ENCODE measurements at regions not wholly inside any gene's neighbourhood (a gene's known extent, or its start where the extent isn't known, plus 50 kb on each side); places are given as distances from the start of the nearest gene placed in this dataset.

- Mint-ChIP-seq H3K9me3 (no peaks in the 10 kb centered on the region), H3K4me3 (no peak overlapping the region), H3K27ac (no peak overlapping the region), H3K27me3 (ENCODE audit: insufficient read depth) (no peaks in the 10 kb centered on the region), H3K4me1 (peaks cover 4% of the 10 kb centered on the region), H3K36me3 (ENCODE audit: low read depth) (no peaks in the 10 kb centered on the region)
- Histone ChIP-seq H3K36me3 (ENCODE audit: control insufficient read depth, insufficient read depth, low read length) (no peaks in the 10 kb centered on the region), H3K9me3 (ENCODE audit: control insufficient read depth, low read length) (no peaks in the 10 kb centered on the region), H3K27ac (ENCODE audit: low read depth, low read length) (no peak overlapping the region), H3K9ac (ENCODE audit: extremely low read depth, low read length, poor library complexity, severe bottlenecking) (no peak overlapping the region), H3K4me3 (ENCODE audit: low read length) (no peak overlapping the region), H3K4me1 (ENCODE audit: control insufficient read depth, insufficient read depth, low read length) (peaks cover 3% of the 10 kb centered on the region), H3K27me3 (ENCODE audit: control insufficient read depth, insufficient read depth, low read length, poor library complexity, severe bottlenecking) (no peaks in the 10 kb centered on the region)
- no peak for DNase-seq
- TF ChIP-seq, protein P1, sequence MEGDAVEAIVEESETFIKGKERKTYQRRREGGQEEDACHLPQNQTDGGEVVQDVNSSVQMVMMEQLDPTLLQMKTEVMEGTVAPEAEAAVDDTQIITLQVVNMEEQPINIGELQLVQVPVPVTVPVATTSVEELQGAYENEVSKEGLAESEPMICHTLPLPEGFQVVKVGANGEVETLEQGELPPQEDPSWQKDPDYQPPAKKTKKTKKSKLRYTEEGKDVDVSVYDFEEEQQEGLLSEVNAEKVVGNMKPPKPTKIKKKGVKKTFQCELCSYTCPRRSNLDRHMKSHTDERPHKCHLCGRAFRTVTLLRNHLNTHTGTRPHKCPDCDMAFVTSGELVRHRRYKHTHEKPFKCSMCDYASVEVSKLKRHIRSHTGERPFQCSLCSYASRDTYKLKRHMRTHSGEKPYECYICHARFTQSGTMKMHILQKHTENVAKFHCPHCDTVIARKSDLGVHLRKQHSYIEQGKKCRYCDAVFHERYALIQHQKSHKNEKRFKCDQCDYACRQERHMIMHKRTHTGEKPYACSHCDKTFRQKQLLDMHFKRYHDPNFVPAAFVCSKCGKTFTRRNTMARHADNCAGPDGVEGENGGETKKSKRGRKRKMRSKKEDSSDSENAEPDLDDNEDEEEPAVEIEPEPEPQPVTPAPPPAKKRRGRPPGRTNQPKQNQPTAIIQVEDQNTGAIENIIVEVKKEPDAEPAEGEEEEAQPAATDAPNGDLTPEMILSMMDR (conservative IDR thresholded peaks at IDR 0.05), result no peak
- WGBS, 2 experiments (ENCODE audit: insufficient coverage in 1 of 2, insufficient read length in 1 of 2), result 97% methylated on average over 3 of the region's 3 CpGs; no CpG with 5 or more reads in 1 of the 2 experiments
Observed at GRCh38 chr5:60360355-60360754, 339.6 kb downstream of the DEPDC1B start.

DNA sequence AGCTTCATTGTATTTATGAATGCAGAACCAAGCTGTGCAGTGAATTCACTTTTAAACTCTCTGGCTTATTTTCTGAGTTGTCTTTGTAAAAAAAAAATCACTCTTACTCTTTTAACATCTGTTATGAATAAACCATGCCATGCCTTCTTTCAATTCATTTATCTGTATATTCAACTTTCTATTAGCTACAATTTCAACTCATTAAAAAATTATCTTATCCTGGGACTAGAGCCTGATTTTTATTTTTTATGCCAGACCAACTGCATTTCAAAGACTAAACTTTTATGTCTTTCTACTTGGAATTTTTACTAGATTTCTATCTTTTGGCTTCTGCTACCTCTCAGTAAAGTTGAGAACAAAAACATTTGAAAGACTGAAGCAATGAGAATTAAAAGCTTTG is 342.7 kb downstream of the DEPDC1B start:
- H3K9ac ChIP-seq (ENCODE audit: extremely low read depth, low read length, poor library complexity, severe bottlenecking), result no peak overlapping the region
- H3K4me3 ChIP-seq (ENCODE audit: low read length), result no peak overlapping the region
- Mint-ChIP-seq H3K4me3 (no peak overlapping the region), H3K9me3 (no peaks in the 10 kb centered on the region), H3K27ac (no peak overlapping the region), H3K27me3 (ENCODE audit: insufficient read depth) (no peaks in the 10 kb centered on the region), H3K4me1 (peaks cover 4% of the 10 kb centered on the region), H3K36me3 (ENCODE audit: low read depth) (no peaks in the 10 kb centered on the region)
- peaks cover 3% of the 10 kb centered on the region for H3K4me1 ChIP-seq (ENCODE audit: control insufficient read depth, insufficient read depth, low read length)
- no peak overlapping the region for H3K27ac ChIP-seq (ENCODE audit: low read depth, low read length)
- DNase-seq, result no peak
- H3K36me3 ChIP-seq (ENCODE audit: control insufficient read depth, insufficient read depth, low read length), result no peaks in the 10 kb centered on the region
- no peaks in the 10 kb centered on the region for H3K27me3 ChIP-seq (ENCODE audit: control insufficient read depth, insufficient read depth, low read length, poor library complexity, severe bottlenecking)
- H3K9me3 ChIP-seq (ENCODE audit: control insufficient read depth, low read length), result no peaks in the 10 kb centered on the region
- TF ChIP-seq, protein P1 (conservative IDR thresholded peaks at IDR 0.05), result no peak

DNA sequence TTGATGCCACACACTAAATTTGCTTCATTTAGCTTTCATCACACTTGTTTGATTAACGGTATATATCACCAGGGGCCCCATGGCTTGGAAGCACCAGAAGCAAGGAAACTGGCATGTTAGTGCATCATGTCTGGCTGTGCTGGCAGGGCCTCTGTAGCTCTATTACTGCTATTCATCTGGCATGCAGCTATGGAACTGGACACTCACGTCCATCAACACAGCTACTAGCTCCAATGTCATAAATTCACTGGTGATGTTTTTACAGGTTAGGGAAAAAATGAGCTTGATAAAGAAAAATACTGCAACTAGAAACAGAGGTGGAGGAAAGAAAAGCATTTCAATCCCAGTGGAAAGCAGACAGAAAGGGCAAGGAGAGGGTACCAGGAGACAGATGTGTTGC is 343.2 kb downstream of the DEPDC1B start:
- no peaks in the 10 kb centered on the region for H3K36me3 Mint-ChIP-seq (ENCODE audit: low read depth)

More for the DNA sequence above, 343.2 kb downstream of the DEPDC1B start:
- no peak overlapping the region for H3K4me3 ChIP-seq (ENCODE audit: low read length)
- 93 to 100% methylated on average over 1 to 2 of the region's 2 CpGs for WGBS, 2 experiments (ENCODE audit: insufficient coverage in 1 of 2, insufficient read length in 1 of 2)
- Mint-ChIP-seq H3K27me3 (ENCODE audit: insufficient read depth) (no peaks in the 10 kb centered on the region), H3K27ac (no peak overlapping the region), H3K4me3 (no peak overlapping the region), H3K4me1 (peaks cover 4% of the 10 kb centered on the region), H3K9me3 (no peaks in the 10 kb centered on the region)
- H3K9me3 ChIP-seq (ENCODE audit: control insufficient read depth, low read length), result no peaks in the 10 kb centered on the region
- no peaks in the 10 kb centered on the region for H3K27me3 ChIP-seq (ENCODE audit: control insufficient read depth, insufficient read depth, low read length, poor library complexity, severe bottlenecking)
- H3K27ac ChIP-seq (ENCODE audit: low read depth, low read length), result no peak overlapping the region
- no peak for DNase-seq
- no peak overlapping the region for H3K9ac ChIP-seq (ENCODE audit: extremely low read depth, low read length, poor library complexity, severe bottlenecking)
- H3K4me1 ChIP-seq (ENCODE audit: control insufficient read depth, insufficient read depth, low read length), result peaks cover 3% of the 10 kb centered on the region
- no peaks in the 10 kb centered on the region for H3K36me3 ChIP-seq (ENCODE audit: control insufficient read depth, insufficient read depth, low read length)
- TF ChIP-seq, protein P1 (conservative IDR thresholded peaks at IDR 0.05), result no peak
